ENCODE measurements at regions not wholly inside any gene's neighbourhood (a gene's known extent, or its start where the extent isn't known, plus 50 kb on each side); places are given as distances from the start of the nearest gene placed in this dataset.

- no peak overlapping the region for H2BK15ac ChIP-seq (ENCODE audit: low read depth, low read length)
- H3K56ac ChIP-seq (ENCODE audit: extremely low read depth, insufficient read depth, low read length), result no peak overlapping the region
- H2BK20ac ChIP-seq (ENCODE audit: low read depth, low read length), result no peak overlapping the region
- H3K27me3 ChIP-seq (ENCODE audit: control insufficient read depth, insufficient read depth, low read length), result no peaks in the 10 kb centered on the region
- dilution Hi-C loops (cut with HindIII; ENCODE audit: low sequenced_read_pairs, unreplicated experiment) (no loop called here), in situ Hi-C loops (cut with MboI; ENCODE audit: low sequenced_read_pairs) (no loop called here), intact Hi-C loops (cut with micrococcal nuclease) (no loop called here)
- ATAC-seq (ENCODE audit: low read depth), result no peak
- no peak overlapping the region for H3K4me3 ChIP-seq (ENCODE audit: insufficient read depth, low read depth, low read length)
- no peaks in the 10 kb centered on the region for H4K20me1 ChIP-seq (ENCODE audit: insufficient read depth, low read length)
- no peaks in the 10 kb centered on the region for H3K4me1 ChIP-seq (ENCODE audit: control insufficient read depth, insufficient read depth, low read length)
- H2BK120ac ChIP-seq (ENCODE audit: low read depth, low read length), result no peak overlapping the region
- H4K8ac ChIP-seq (ENCODE audit: low read depth in 2 of 2, low read length in 2 of 2), result no peak overlapping the region
- no peak overlapping the region for H4K5ac ChIP-seq (ENCODE audit: low read depth, low read length)
- CTCF ChIA-PET, result no interaction called here
- H2BK5ac ChIP-seq (ENCODE audit: low read depth, low read length, poor library complexity, severe bottlenecking), result no peak overlapping the region
- TF ChIP-seq CTCF (conservative IDR thresholded peaks at IDR 0.05; ENCODE audit: low read depth, low read length) (no peak), CHD1 (IDR thresholded peaks at IDR 0.05; ENCODE audit: low read depth, low read length) (no peak), RFX5 (IDR thresholded peaks at IDR 0.05; ENCODE audit: low read depth, low read length) (no peak), BHLHE40 (IDR thresholded peaks at IDR 0.05; ENCODE audit: low read depth, low read length) (no peak), POLR2A (IDR thresholded peaks at IDR 0.05; ENCODE audit: low read depth, low read length) (no peak), FOS (IDR thresholded peaks at IDR 0.05; ENCODE audit: low read depth, low read length) (no peak), USF2 (IDR thresholded peaks at IDR 0.05; ENCODE audit: low read depth, low read length) (no peak), ELK1 (IDR thresholded peaks at IDR 0.05; ENCODE audit: borderline replicate concordance, low read depth, low read length) (no peak), MAZ (IDR thresholded peaks at IDR 0.05; ENCODE audit: borderline replicate concordance, low read depth, low read length) (no peak), RAD21 (IDR thresholded peaks at IDR 0.05; ENCODE audit: low read length) (no peak), MXI1 (IDR thresholded peaks at IDR 0.05; ENCODE audit: borderline replicate concordance, low read depth, low read length) (no peak), RCOR1 (IDR thresholded peaks at IDR 0.05; ENCODE audit: insufficient replicate concordance, low read length) (no peak)
- POLR2A ChIA-PET (ENCODE audit: unreplicated experiment), result no interaction called here
- H3K18ac ChIP-seq (ENCODE audit: low read depth, low read length), result no peak overlapping the region
- no peak overlapping the region for H2AFZ ChIP-seq (replicated peaks; ENCODE audit: low read length, poor library complexity)
- H3K14ac ChIP-seq (replicated peaks; ENCODE audit: low read depth, low read length), result no peak overlapping the region
- no peaks in the 10 kb centered on the region for H3K36me3 ChIP-seq (ENCODE audit: control insufficient read depth, insufficient read depth, low read length)
- no TSS peak for BruUV-seq (replicated peaks)
- no peaks in the 10 kb centered on the region for H3K79me1 ChIP-seq (ENCODE audit: low read depth in 1 of 2, low read length in 2 of 2)
- no CpG with 5 or more reads among the region's 1 CpG for WGBS, 2 experiments (ENCODE audit: extremely low coverage in 2 of 2, insufficient read length in 1 of 2)
- H2AK9ac ChIP-seq (replicated peaks; ENCODE audit: low read depth, low read length, poor library complexity), result no peak overlapping the region
- H3K9ac ChIP-seq (ENCODE audit: low read depth, low read length), result no peak overlapping the region
- H3K23ac ChIP-seq (ENCODE audit: low read depth, low read length), result no peak overlapping the region
- no peak overlapping the region for H4K91ac ChIP-seq (ENCODE audit: insufficient read depth, low read depth, low read length)
- H3K4ac ChIP-seq (ENCODE audit: low read depth, low read length), result no peak overlapping the region
- H3K9me3 ChIP-seq (ENCODE audit: control insufficient read depth, insufficient read depth, low read length), result peaks cover 7% of the 10 kb centered on the region
- no peak overlapping the region for H3K4me2 ChIP-seq (ENCODE audit: low read depth, low read length)
- no peak for DNase-seq
- H3K27ac ChIP-seq (ENCODE audit: insufficient read depth, low read length), result no peak overlapping the region
- no peaks in the 10 kb centered on the region for H3K9me1 ChIP-seq (ENCODE audit: insufficient read depth, low read length)
- H2AK5ac ChIP-seq (ENCODE audit: low read depth, low read length), result no peak overlapping the region
Measured at GRCh38 chr13:88806438-88806837, 1135.3 kb downstream of the SLITRK5 start.

Measured in IMR-90 (cell line).